HCT116 (cell line): ENCODE measurements at regions not wholly inside any gene's neighbourhood (a gene's known extent, or its start where the extent isn't known, plus 50 kb on each side); places are given as distances from the start of the nearest gene placed in this dataset.

ENCODE experiments used
- CEBPB ChIP-seq: IDR thresholded peaks from 2 replicates; pipeline ENCODE4 v1.6.1; 2012; ENCODE audit warnings: low read depth
- CTCF ChIP-seq, 3 experiments: fragments of 200-600 bp in 1 of 3; sonication (generic) in 1 of 3; IDR thresholded peaks in 2 of 3; conservative IDR thresholded peaks in 1 of 3; 2 replicates each; pipeline ENCODE4 v1.5.1; 2012 to 2017; ENCODE audit warnings: low read depth in 2 of 3, low read length in 2 of 3, antibody characterized with exemption in 1 of 3, borderline replicate concordance in 1 of 3, control low read depth in 1 of 3, mild to moderate bottlenecking in 1 of 3, mixed read lengths in 1 of 3, mixed run types in 1 of 3, moderate library complexity in 1 of 3; ENCODE audit not compliant: insufficient read depth in 1 of 3
- EGR1 ChIP-seq: IDR thresholded peaks from 2 replicates; pipeline ENCODE4 v1.6.1; 2012; ENCODE audit warnings: low read depth
- EZH2 ChIP-seq: fragments of 200-600 bp; sonication (generic); IDR thresholded peaks from 2 replicates; pipeline ENCODE4 v1.6.1; 2017; ENCODE audit warnings: antibody characterized with exemption, mixed run types
- EZH2phosphoT487 ChIP-seq: fragments of 200-600 bp; IDR thresholded peaks from 2 replicates; pipeline ENCODE4 v1.6.1; 2018; ENCODE audit warnings: antibody characterized with exemption, borderline replicate concordance
- POLR2A ChIP-seq: IDR thresholded peaks from 2 replicates; pipeline ENCODE4 v1.7.0; 2011; ENCODE audit warnings: borderline replicate concordance; ENCODE audit not compliant: insufficient read depth, insufficient read length; ENCODE audit errors: extremely low read depth
- POLR2AphosphoS5 ChIP-seq: IDR thresholded peaks from 2 replicates; pipeline ENCODE4 v1.6.1; 2011; ENCODE audit warnings: mild to moderate bottlenecking, low read depth, low read length, moderate library complexity
- RAD21 ChIP-seq: IDR thresholded peaks from 2 replicates; pipeline ENCODE4 v1.6.1; 2012; ENCODE audit warnings: low read depth, mild to moderate bottlenecking
- REST ChIP-seq: IDR thresholded peaks from 2 replicates; pipeline ENCODE4 v1.6.1; 2012; ENCODE audit warnings: low read depth
- SIN3A ChIP-seq: IDR thresholded peaks from 2 replicates; pipeline ENCODE4 v1.6.1; 2012; ENCODE audit warnings: low read depth
- SP1 ChIP-seq: IDR thresholded peaks from 2 replicates; pipeline ENCODE4 v1.6.1; 2012; ENCODE audit warnings: low read depth
- TCF7L2 ChIP-seq: IDR thresholded peaks from 2 replicates; pipeline ENCODE4 v1.7.0; 2011; ENCODE audit warnings: borderline replicate concordance, inconsistent platforms; ENCODE audit not compliant: insufficient read depth, insufficient read length; ENCODE audit errors: extremely low read depth
- ZBTB33 ChIP-seq: IDR thresholded peaks from 2 replicates; pipeline ENCODE4 v1.6.1; 2011; ENCODE audit warnings: mild to moderate bottlenecking, low read length, moderate library complexity; ENCODE audit not compliant: insufficient replicate concordance; ENCODE audit errors: extremely low read depth
- ZNF274 ChIP-seq: fragments of 200-500 bp; sonication (Bioruptor generic); IDR thresholded peaks from 2 replicates; pipeline ENCODE4 v1.6.1; 2014; ENCODE audit warnings: mild to moderate bottlenecking, low read depth, low read length, inconsistent platforms

GRCh38 chr3:137264071-137264820 is 306.5 kb downstream of the IL20RB start:
- no peak for TF ChIP-seq RAD21
- no peak for TF ChIP-seq EZH2phosphoT487
- no peak for TF ChIP-seq CTCF (IDR thresholded peaks at IDR 0.05 in 2 of 3, conservative IDR thresholded peaks at IDR 0.05 in 1 of 3; ENCODE audit: borderline replicate concordance in 1 of 3, insufficient read depth in 1 of 3, low read depth in 2 of 3, low read length in 2 of 3)
- TF ChIP-seq SIN3A = no peak
- TF ChIP-seq ZNF274 = no peak
- TF ChIP-seq POLR2AphosphoS5 = no peak
- no peak for TF ChIP-seq EZH2
- TF ChIP-seq CEBPB = no peak
- no peak for TF ChIP-seq REST
- no peak for TF ChIP-seq TCF7L2
- TF ChIP-seq EGR1 = no peak
- no peak for TF ChIP-seq POLR2A
- TF ChIP-seq SP1 = no peak
- TF ChIP-seq ZBTB33 = no peak
